ENCODE measurements at regions not wholly inside any gene's neighbourhood (a gene's known extent, or its start where the extent isn't known, plus 50 kb on each side); places are given as distances from the start of the nearest gene placed in this dataset.

DNA sequence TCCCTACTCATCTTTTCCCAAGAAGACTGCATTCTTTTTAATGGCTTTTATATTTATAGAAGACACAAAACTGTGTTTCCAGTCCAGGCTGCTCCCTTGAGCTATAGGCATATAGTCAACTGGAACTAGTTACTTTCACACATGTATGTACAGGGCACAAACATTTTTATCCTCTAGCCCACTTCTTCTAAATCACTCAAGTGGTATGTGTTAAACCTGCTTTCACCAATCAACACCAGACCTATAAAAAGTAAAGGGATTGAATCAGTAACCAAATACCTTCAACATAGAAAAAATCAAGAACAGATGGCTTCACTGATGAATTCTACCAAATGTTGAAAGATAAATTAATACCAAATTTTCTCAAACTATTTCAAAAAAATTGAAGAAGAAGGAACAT lies 584.2 kb upstream of the SLITRK1 start:
- no peak overlapping the region for H3K4me3 ChIP-seq (ENCODE audit: low read length)
- DNase-seq (ENCODE audit: low read depth) = no peak
- TF ChIP-seq, protein P1, sequence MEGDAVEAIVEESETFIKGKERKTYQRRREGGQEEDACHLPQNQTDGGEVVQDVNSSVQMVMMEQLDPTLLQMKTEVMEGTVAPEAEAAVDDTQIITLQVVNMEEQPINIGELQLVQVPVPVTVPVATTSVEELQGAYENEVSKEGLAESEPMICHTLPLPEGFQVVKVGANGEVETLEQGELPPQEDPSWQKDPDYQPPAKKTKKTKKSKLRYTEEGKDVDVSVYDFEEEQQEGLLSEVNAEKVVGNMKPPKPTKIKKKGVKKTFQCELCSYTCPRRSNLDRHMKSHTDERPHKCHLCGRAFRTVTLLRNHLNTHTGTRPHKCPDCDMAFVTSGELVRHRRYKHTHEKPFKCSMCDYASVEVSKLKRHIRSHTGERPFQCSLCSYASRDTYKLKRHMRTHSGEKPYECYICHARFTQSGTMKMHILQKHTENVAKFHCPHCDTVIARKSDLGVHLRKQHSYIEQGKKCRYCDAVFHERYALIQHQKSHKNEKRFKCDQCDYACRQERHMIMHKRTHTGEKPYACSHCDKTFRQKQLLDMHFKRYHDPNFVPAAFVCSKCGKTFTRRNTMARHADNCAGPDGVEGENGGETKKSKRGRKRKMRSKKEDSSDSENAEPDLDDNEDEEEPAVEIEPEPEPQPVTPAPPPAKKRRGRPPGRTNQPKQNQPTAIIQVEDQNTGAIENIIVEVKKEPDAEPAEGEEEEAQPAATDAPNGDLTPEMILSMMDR (conservative IDR thresholded peaks at IDR 0.05; ENCODE audit: low read depth, low read length) = no peak

DNA sequence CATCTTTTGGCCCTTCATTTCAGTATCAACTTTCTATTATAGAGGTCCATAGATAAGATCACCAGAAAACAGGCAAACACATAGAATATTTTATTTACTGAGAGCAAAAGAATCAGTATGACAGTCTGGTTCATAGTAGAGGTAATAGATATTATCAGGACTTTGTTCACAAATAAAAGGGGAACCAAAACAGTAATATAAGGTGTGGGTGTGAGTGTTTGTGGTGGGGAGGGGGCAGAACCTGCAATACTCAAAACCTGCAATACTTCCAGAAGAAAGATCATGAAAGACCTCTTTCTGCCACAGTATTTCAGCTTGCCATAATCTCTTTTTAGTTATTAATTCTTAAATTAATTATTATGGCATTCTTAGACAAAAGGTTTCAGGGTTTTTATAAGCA lies 578.7 kb upstream of the SLITRK1 start:
- TF ChIP-seq, protein P1 (conservative IDR thresholded peaks at IDR 0.05; ENCODE audit: low read depth, low read length) = no peak
- DNase-seq (ENCODE audit: low read depth) = no peak

DNA sequence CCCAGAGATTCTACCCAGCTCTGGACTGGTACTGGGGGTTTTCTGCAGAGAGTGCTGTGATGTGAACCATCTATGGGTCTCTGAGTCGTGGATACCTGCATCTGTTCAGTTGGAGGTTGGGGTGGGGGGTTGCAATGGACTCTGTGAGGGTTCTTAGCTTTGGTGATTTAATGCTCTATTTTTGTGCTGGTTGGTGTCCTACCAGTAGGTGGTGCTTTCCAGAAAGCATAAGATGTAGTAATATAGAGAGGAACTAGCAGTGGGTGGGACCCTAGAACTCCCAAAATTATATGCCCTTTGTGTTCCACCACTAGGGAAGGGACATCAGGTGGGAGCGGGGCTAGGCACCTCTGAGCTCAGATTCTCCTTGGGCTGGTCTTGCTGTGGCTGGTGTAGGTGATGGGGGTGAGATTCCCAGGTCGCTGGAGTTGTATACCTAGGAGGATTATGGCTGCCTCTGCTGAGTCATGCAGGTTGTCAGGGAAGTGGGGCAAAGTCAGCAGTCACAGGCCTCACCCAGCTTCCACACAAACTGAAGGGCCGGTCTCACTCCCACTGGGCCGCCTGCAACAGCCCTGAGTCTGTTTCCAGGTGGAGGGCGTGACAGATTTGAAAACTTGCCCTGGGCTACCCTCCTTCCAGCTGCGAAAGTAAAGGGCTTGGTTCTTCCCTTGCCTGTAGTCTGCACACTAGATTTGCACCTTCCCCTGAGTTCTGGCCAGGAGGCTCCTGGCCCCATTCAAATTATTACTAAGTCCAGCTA lies 573.0 kb upstream of the SLITRK1 start:
- TF ChIP-seq, protein P1 (conservative IDR thresholded peaks at IDR 0.05; ENCODE audit: low read depth, low read length) = no peak
- DNase-seq (ENCODE audit: low read depth) = no peak
- no peak overlapping the region for H3K4me3 ChIP-seq (ENCODE audit: low read length)

More for the DNA sequence above, 578.7 kb upstream of the SLITRK1 start:
- H3K4me3 ChIP-seq (ENCODE audit: low read length) = no peak overlapping the region

DNA sequence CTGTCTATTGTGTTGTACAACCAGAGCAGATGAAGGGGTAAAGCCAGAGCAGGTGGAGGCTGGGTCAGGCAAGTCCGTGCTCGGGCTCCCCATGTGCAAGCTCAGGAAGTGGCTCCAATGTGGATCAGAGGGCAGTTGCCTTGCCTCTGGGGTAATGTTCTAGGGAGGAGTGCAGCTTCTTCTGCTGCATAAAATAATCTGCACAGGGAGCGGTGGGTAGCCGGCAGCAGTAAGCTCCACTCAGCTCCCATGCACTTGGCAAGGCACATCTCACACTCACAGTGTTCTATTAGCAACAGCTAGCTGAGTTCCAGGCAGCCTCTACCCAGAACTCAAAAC lies 565.3 kb upstream of the SLITRK1 start:
- DNase-seq (ENCODE audit: low read depth) = no peak
- TF ChIP-seq, protein P1 (conservative IDR thresholded peaks at IDR 0.05; ENCODE audit: low read depth, low read length) = no peak

DNA sequence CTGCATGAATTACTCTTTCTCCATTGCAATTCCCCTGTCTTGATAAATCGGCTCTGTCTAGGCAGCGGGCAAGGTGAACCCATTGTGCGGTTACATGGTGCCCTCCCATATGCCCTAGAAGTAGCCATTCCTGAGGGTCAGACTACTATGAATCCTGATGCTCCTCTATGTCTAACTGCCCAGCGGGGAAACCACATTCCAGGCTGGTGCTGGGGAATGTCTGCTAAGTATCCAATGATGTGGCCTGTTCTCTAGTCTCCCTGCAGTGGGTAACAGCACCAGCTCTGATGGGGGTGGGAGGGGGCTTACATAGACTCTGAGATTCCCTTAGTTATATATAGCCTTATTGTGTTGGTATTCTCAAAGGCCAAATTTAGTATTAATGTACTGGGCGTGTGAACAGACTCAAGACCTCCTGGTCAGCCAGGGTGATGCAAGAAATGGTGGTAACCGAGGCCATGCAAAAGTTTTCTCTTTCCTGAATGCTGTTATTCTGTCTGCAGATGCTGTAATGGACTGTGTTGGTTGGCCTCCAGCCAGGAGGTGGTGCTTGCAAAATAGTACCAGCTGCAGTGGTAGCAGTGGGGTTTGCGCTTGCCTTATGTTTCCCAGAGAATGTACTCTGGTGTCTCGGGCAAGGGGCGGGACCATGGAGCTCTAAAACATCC lies 564.8 kb upstream of the SLITRK1 start:
- no peak for DNase-seq (ENCODE audit: low read depth)
- TF ChIP-seq, protein P1 (conservative IDR thresholded peaks at IDR 0.05; ENCODE audit: low read depth, low read length) = no peak
- H3K4me3 ChIP-seq (ENCODE audit: low read length) = no peak overlapping the region

More for the DNA sequence above, 565.3 kb upstream of the SLITRK1 start:
- no peak overlapping the region for H3K4me3 ChIP-seq (ENCODE audit: low read length)

DNA sequence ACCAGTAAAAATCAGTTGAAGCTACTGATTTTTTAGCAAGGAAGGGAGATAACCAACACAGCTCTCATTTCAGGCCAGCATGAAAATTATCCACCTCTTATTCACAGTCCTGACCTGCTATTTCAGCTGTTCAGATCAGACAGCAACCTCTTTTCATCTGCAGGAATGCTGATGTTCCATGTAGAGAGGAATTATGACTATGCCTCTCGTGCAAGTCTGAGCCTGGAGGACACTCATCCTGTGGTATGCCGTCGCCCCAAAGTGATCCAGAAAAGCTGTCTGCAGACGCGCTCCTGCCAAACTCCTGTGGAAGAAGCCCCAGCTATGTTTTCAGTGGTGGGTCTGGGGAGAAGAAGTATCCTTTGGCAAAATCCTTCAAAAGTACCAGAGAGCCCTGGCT lies 563.5 kb upstream of the SLITRK1 start:
- TF ChIP-seq, protein P1 (conservative IDR thresholded peaks at IDR 0.05; ENCODE audit: low read depth, low read length) = no peak
- no peak for DNase-seq (ENCODE audit: low read depth)
- H3K4me3 ChIP-seq (ENCODE audit: low read length) = no peak overlapping the region

DNA sequence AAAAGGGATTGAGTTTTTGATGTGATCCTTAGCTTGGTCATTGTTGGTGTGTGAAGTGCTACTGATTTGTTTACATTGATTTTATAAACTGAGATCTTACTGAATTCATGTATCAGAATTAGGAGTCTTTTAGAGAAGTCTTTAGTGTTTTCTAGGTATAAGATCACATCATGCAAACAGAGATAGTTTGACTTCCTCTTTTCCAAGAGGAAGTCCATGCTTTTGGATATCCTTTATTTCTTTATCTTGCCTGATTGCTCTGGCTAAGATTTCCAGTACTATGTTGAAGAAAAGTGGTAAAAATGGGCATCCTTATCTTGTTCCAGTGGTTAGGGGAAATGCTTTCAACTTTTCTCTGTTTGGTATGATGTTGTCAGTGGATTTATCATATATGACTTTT lies 561.2 kb upstream of the SLITRK1 start:
- H3K4me3 ChIP-seq (ENCODE audit: low read length) = no peak overlapping the region

More for the DNA sequence above, 561.2 kb upstream of the SLITRK1 start:
- no peak for DNase-seq (ENCODE audit: low read depth)
- TF ChIP-seq, protein P1 (conservative IDR thresholded peaks at IDR 0.05; ENCODE audit: low read depth, low read length) = no peak

Data from retinal pigment epithelial cell (primary cell).